ENCODE measurements at regions not wholly inside any gene's neighbourhood (a gene's known extent, or its start where the extent isn't known, plus 50 kb on each side); places are given as distances from the start of the nearest gene placed in this dataset.

GRCh38 chr1:89472253-89472652 is 52.4 kb upstream of the LRRC8B start:
- in situ Hi-C loops (cut with HindIII; ENCODE audit: low pct_unique_long_range_greater_than_20kb, low sequenced_read_pairs) (no loop called here), intact Hi-C loops (cut with micrococcal nuclease; ENCODE audit: unreplicated experiment) (no loop called here)
- TF ChIP-seq CTCF (IDR thresholded peaks at IDR 0.05) = no peak
- TF ChIP-seq SIN3A (IDR thresholded peaks at IDR 0.05; ENCODE audit: borderline replicate concordance, insufficient read depth, low read depth, low read length) = no peak
- no peak for TF ChIP-seq REST (IDR thresholded peaks at IDR 0.05; ENCODE audit: insufficient read depth in 1 of 2, low read depth in 2 of 2, low read length in 1 of 2)
- no peak for TF ChIP-seq TCF7L2 (IDR thresholded peaks at IDR 0.05; ENCODE audit: low read depth, low read length)
- TF ChIP-seq POLR2AphosphoS5 (IDR thresholded peaks at IDR 0.05; ENCODE audit: low read depth, low read length) = no peak
- no peak for ATAC-seq
- H3K27me3 ChIP-seq (ENCODE audit: control insufficient read depth, insufficient read depth, low read length) = peaks cover 8% of the 10 kb centered on the region; the same call in 1 of the 2 replicates
- H3K9me3 ChIP-seq (ENCODE audit: control insufficient read depth, insufficient read depth, low read depth, low read length) = no peaks in the 10 kb centered on the region
- BruUV-seq (replicated peaks) = no TSS peak
- no peaks in the 10 kb centered on the region for H3K4me1 ChIP-seq (ENCODE audit: control insufficient read depth, insufficient read depth, low read length)
- POLR2A ChIA-PET = no interaction called here
- CTCF ChIA-PET = no interaction called here
- no peaks in the 10 kb centered on the region for H3K36me3 ChIP-seq (ENCODE audit: control insufficient read depth, insufficient read depth, low read length)
- no peak for DNase-seq (ENCODE audit: low read depth, low spot score)
- H3K4me3 ChIP-seq (ENCODE audit: low read depth in 2 of 2, low read length in 2 of 2) = no peak overlapping the region
- H3K27ac ChIP-seq (ENCODE audit: low read length) = no peak overlapping the region

- no TSS peak for BruUV-seq (replicated peaks)
- intact Hi-C loops (cut with micrococcal nuclease; ENCODE audit: unreplicated experiment) = no loop called here
- in situ Hi-C loops (cut with HindIII; ENCODE audit: low pct_unique_long_range_greater_than_20kb, low sequenced_read_pairs) = no loop called here
- Histone ChIP-seq H3K4me1 (ENCODE audit: control insufficient read depth, insufficient read depth, low read length) (no peaks in the 10 kb centered on the region), H3K9me3 (ENCODE audit: control insufficient read depth, insufficient read depth, low read depth, low read length) (no peaks in the 10 kb centered on the region), H3K4me3 (ENCODE audit: low read depth in 2 of 2, low read length in 2 of 2) (no peak overlapping the region), H3K27ac (ENCODE audit: low read length) (no peak overlapping the region), H3K36me3 (ENCODE audit: control insufficient read depth, insufficient read depth, low read length) (no peaks in the 10 kb centered on the region), H3K27me3 (ENCODE audit: control insufficient read depth, insufficient read depth, low read length) (peaks cover 8% of the 10 kb centered on the region; the same call in 1 of the 2 replicates)
- ChIA-PET CTCF (interaction anchor here (0.6 kb wide), 1 partner anchor 474 kb away, joined by 3 read pairs; no protein-coding TSS in a partner anchor), POLR2A (no interaction called here)
- TF ChIP-seq SIN3A (IDR thresholded peaks at IDR 0.05; ENCODE audit: borderline replicate concordance, insufficient read depth, low read depth, low read length) (no peak), TCF7L2 (IDR thresholded peaks at IDR 0.05; ENCODE audit: low read depth, low read length) (no peak), CTCF (IDR thresholded peaks at IDR 0.05) (no peak), REST (IDR thresholded peaks at IDR 0.05; ENCODE audit: insufficient read depth in 1 of 2, low read depth in 2 of 2, low read length in 1 of 2) (no peak), POLR2AphosphoS5 (IDR thresholded peaks at IDR 0.05; ENCODE audit: low read depth, low read length) (no peak)
- DNase-seq (ENCODE audit: low read depth, low spot score) = no peak
- no peak for ATAC-seq
Observed at GRCh38 chr1:89472886-89473417, 51.7 kb upstream of the LRRC8B start.

Measured in Panc1 (cell line).